Activated naive CD8-positive, alpha-beta T cell (primary cell): ENCODE measurements at regions not wholly inside any gene's neighbourhood (a gene's known extent, or its start where the extent isn't known, plus 50 kb on each side); places are given as distances from the start of the nearest gene placed in this dataset.

ENCODE experiments used
- H3K27ac Mint-ChIP-seq: one replicate; pipeline ENCODE4 v1.8.0; 2021; ENCODE audit warnings: mixed read lengths
- H3K27me3 Mint-ChIP-seq: one replicate; pipeline ENCODE4 v1.8.0; 2021; ENCODE audit warnings: mixed read lengths
- H3K36me3 Mint-ChIP-seq: one replicate; pipeline ENCODE4 v1.8.0; 2021; ENCODE audit warnings: mixed read lengths
- H3K4me1 Mint-ChIP-seq: one replicate; pipeline ENCODE4 v1.8.0; 2021; ENCODE audit warnings: low read depth, mixed read lengths
- H3K4me3 Mint-ChIP-seq: one replicate; pipeline ENCODE4 v1.8.0; 2021; ENCODE audit warnings: mild to moderate bottlenecking, mixed read lengths
- H3K9me3 Mint-ChIP-seq: one replicate; pipeline ENCODE4 v1.8.0; 2021; ENCODE audit warnings: low read depth, mixed read lengths

- no peaks in the 10 kb centered on the region for H3K36me3 Mint-ChIP-seq
Observed at GRCh38 chr15:97561529-97561928, 399.0 kb upstream of the ARRDC4 start.

GRCh38 chr15:97563516-97563915, 397.0 kb upstream of the ARRDC4 start:
- H3K27me3 Mint-ChIP-seq: peaks cover 4% of the 10 kb centered on the region
- H3K9me3 Mint-ChIP-seq: no peaks in the 10 kb centered on the region
- no peak overlapping the region for H3K27ac Mint-ChIP-seq
- no peaks in the 10 kb centered on the region for H3K36me3 Mint-ChIP-seq
- H3K4me3 Mint-ChIP-seq: no peak overlapping the region
- no peaks in the 10 kb centered on the region for H3K4me1 Mint-ChIP-seq

More at GRCh38 chr15:97561529-97561928, 399.0 kb upstream of the ARRDC4 start:
- H3K27ac Mint-ChIP-seq: no peak overlapping the region
- H3K4me1 Mint-ChIP-seq: no peaks in the 10 kb centered on the region
- H3K27me3 Mint-ChIP-seq: peaks cover 4% of the 10 kb centered on the region
- H3K9me3 Mint-ChIP-seq: no peaks in the 10 kb centered on the region
- H3K4me3 Mint-ChIP-seq: no peak overlapping the region

- no peaks in the 10 kb centered on the region for H3K27me3 Mint-ChIP-seq
- H3K27ac Mint-ChIP-seq: no peak overlapping the region
- no peaks in the 10 kb centered on the region for H3K4me1 Mint-ChIP-seq
- H3K4me3 Mint-ChIP-seq: no peak overlapping the region
- H3K36me3 Mint-ChIP-seq: no peaks in the 10 kb centered on the region
- no peaks in the 10 kb centered on the region for H3K9me3 Mint-ChIP-seq
Observed at GRCh38 chr15:97566961-97567360, 393.5 kb upstream of the ARRDC4 start.

GRCh38 chr15:97567411-97567810, 393.1 kb upstream of the ARRDC4 start:
- no peaks in the 10 kb centered on the region for H3K27me3 Mint-ChIP-seq
- H3K9me3 Mint-ChIP-seq: no peaks in the 10 kb centered on the region
- no peaks in the 10 kb centered on the region for H3K36me3 Mint-ChIP-seq
- H3K4me3 Mint-ChIP-seq: no peak overlapping the region
- H3K27ac Mint-ChIP-seq: no peak overlapping the region
- H3K4me1 Mint-ChIP-seq: no peaks in the 10 kb centered on the region

- no peak overlapping the region for H3K4me3 Mint-ChIP-seq
- peaks cover 3% of the 10 kb centered on the region for H3K9me3 Mint-ChIP-seq
- no peaks in the 10 kb centered on the region for H3K27me3 Mint-ChIP-seq
- no peaks in the 10 kb centered on the region for H3K4me1 Mint-ChIP-seq
- no peak overlapping the region for H3K27ac Mint-ChIP-seq
- H3K36me3 Mint-ChIP-seq: no peaks in the 10 kb centered on the region
Observed at GRCh38 chr15:97576929-97577645, 383.4 kb upstream of the ARRDC4 start.

- H3K27ac Mint-ChIP-seq: no peak overlapping the region
- no peaks in the 10 kb centered on the region for H3K36me3 Mint-ChIP-seq
- H3K4me3 Mint-ChIP-seq: no peak overlapping the region
- peaks cover 10% of the 10 kb centered on the region for H3K27me3 Mint-ChIP-seq
- H3K4me1 Mint-ChIP-seq: no peaks in the 10 kb centered on the region
- H3K9me3 Mint-ChIP-seq: peaks cover 12% of the 10 kb centered on the region
Observed at GRCh38 chr15:97585408-97585807, 375.1 kb upstream of the ARRDC4 start.

- no peaks in the 10 kb centered on the region for H3K27me3 Mint-ChIP-seq
- no peak overlapping the region for H3K4me3 Mint-ChIP-seq
- no peaks in the 10 kb centered on the region for H3K4me1 Mint-ChIP-seq
- H3K36me3 Mint-ChIP-seq: no peaks in the 10 kb centered on the region
- no peaks in the 10 kb centered on the region for H3K9me3 Mint-ChIP-seq
- no peak overlapping the region for H3K27ac Mint-ChIP-seq
Observed at GRCh38 chr15:97592778-97593177, 367.7 kb upstream of the ARRDC4 start.

GRCh38 chr15:97597801-97598200, 362.7 kb upstream of the ARRDC4 start:
- no peak overlapping the region for H3K4me3 Mint-ChIP-seq
- H3K4me1 Mint-ChIP-seq: no peaks in the 10 kb centered on the region
- no peaks in the 10 kb centered on the region for H3K27me3 Mint-ChIP-seq
- H3K36me3 Mint-ChIP-seq: no peaks in the 10 kb centered on the region
- no peak overlapping the region for H3K27ac Mint-ChIP-seq
- no peaks in the 10 kb centered on the region for H3K9me3 Mint-ChIP-seq

- no peaks in the 10 kb centered on the region for H3K36me3 Mint-ChIP-seq
Observed at GRCh38 chr15:97598353-97598798, 362.1 kb upstream of the ARRDC4 start.

GRCh38 chr15:97600190-97600589, 360.3 kb upstream of the ARRDC4 start:
- H3K4me1 Mint-ChIP-seq: no peaks in the 10 kb centered on the region
- no peaks in the 10 kb centered on the region for H3K9me3 Mint-ChIP-seq
- H3K27me3 Mint-ChIP-seq: no peaks in the 10 kb centered on the region
- no peak overlapping the region for H3K27ac Mint-ChIP-seq
- no peak overlapping the region for H3K4me3 Mint-ChIP-seq
- H3K36me3 Mint-ChIP-seq: no peaks in the 10 kb centered on the region

More at GRCh38 chr15:97598353-97598798, 362.1 kb upstream of the ARRDC4 start:
- Mint-ChIP-seq H3K27ac (no peak overlapping the region), H3K9me3 (no peaks in the 10 kb centered on the region), H3K4me3 (no peak overlapping the region), H3K4me1 (no peaks in the 10 kb centered on the region), H3K27me3 (no peaks in the 10 kb centered on the region)

- H3K9me3 Mint-ChIP-seq: no peaks in the 10 kb centered on the region
- H3K27ac Mint-ChIP-seq: no peak overlapping the region
- H3K27me3 Mint-ChIP-seq: peaks cover 5% of the 10 kb centered on the region
- no peaks in the 10 kb centered on the region for H3K4me1 Mint-ChIP-seq
- H3K36me3 Mint-ChIP-seq: no peaks in the 10 kb centered on the region
- no peak overlapping the region for H3K4me3 Mint-ChIP-seq
Observed at GRCh38 chr15:97604677-97605076, 355.8 kb upstream of the ARRDC4 start.

GRCh38 chr15:97615114-97615513, 345.4 kb upstream of the ARRDC4 start:
- Mint-ChIP-seq H3K27me3 (no peaks in the 10 kb centered on the region), H3K9me3 (peaks cover 18% of the 10 kb centered on the region), H3K4me1 (no peaks in the 10 kb centered on the region), H3K4me3 (no peak overlapping the region), H3K27ac (no peak overlapping the region), H3K36me3 (no peaks in the 10 kb centered on the region)

GRCh38 chr15:97623091-97623661, 337.3 kb upstream of the ARRDC4 start:
- Mint-ChIP-seq H3K4me1 (no peaks in the 10 kb centered on the region), H3K27me3 (no peaks in the 10 kb centered on the region), H3K4me3 (no peak overlapping the region), H3K27ac (no peak overlapping the region), H3K9me3 (no peaks in the 10 kb centered on the region), H3K36me3 (no peaks in the 10 kb centered on the region)

- H3K4me1 Mint-ChIP-seq: no peaks in the 10 kb centered on the region
- H3K27me3 Mint-ChIP-seq: no peaks in the 10 kb centered on the region
- no peaks in the 10 kb centered on the region for H3K9me3 Mint-ChIP-seq
- H3K4me3 Mint-ChIP-seq: no peak overlapping the region
- no peaks in the 10 kb centered on the region for H3K36me3 Mint-ChIP-seq
- no peak overlapping the region for H3K27ac Mint-ChIP-seq
Observed at GRCh38 chr15:97627634-97628033, 332.9 kb upstream of the ARRDC4 start.

GRCh38 chr15:97645758-97646157, 314.7 kb upstream of the ARRDC4 start:
- Mint-ChIP-seq H3K4me1 (no peaks in the 10 kb centered on the region), H3K9me3 (peaks cover 4% of the 10 kb centered on the region), H3K27me3 (peaks cover 7% of the 10 kb centered on the region), H3K27ac (no peak overlapping the region), H3K36me3 (no peaks in the 10 kb centered on the region), H3K4me3 (no peak overlapping the region)

- H3K9me3 Mint-ChIP-seq: no peaks in the 10 kb centered on the region
- peaks cover 16% of the 10 kb centered on the region for H3K27me3 Mint-ChIP-seq
- H3K4me1 Mint-ChIP-seq: no peaks in the 10 kb centered on the region
- H3K4me3 Mint-ChIP-seq: no peak overlapping the region
- no peak overlapping the region for H3K27ac Mint-ChIP-seq
- no peaks in the 10 kb centered on the region for H3K36me3 Mint-ChIP-seq
Observed at GRCh38 chr15:97648728-97649127, 311.8 kb upstream of the ARRDC4 start.
